GM12873 (cell line): ENCODE measurements at regions not wholly inside any gene's neighbourhood (a gene's known extent, or its start where the extent isn't known, plus 50 kb on each side); places are given as distances from the start of the nearest gene placed in this dataset.

Experiments
- CTCF ChIP-seq: IDR thresholded peaks from 2 replicates; pipeline ENCODE4 v1.5.1; 2012; ENCODE audit warnings: low read depth, mild to moderate bottlenecking, moderate library complexity, low read length, control low read depth; ENCODE audit not compliant: insufficient read depth; ENCODE audit errors: missing control alignments

- TF ChIP-seq CTCF: no peak
Observed at GRCh38 chr2:123532994-123533393, 492.1 kb upstream of the CNTNAP5 start.

DNA sequence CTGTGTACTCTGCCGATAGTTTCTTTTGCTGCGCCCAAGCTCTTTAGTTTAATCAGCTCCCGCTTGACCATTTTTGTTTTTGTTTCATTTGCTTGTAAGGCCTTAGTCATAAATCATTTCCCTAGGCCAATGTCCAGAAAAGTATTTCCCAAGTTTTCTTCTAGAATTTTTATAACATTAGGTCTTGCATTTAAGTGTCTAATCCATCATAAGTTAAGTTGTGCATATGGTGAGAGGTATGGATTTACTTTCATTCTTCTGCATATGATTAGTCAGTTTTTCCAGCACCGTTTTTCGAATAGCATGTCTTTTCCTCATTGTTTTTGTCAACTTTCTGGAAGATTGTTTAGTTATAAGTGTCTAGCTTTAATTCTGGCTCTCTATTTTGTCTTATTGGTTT, 484.8 kb upstream of the CNTNAP5 start:
- TF ChIP-seq CTCF: no peak

GRCh38 chr2:123546353-123546752, 478.7 kb upstream of the CNTNAP5 start:
- no peak for TF ChIP-seq CTCF

DNA sequence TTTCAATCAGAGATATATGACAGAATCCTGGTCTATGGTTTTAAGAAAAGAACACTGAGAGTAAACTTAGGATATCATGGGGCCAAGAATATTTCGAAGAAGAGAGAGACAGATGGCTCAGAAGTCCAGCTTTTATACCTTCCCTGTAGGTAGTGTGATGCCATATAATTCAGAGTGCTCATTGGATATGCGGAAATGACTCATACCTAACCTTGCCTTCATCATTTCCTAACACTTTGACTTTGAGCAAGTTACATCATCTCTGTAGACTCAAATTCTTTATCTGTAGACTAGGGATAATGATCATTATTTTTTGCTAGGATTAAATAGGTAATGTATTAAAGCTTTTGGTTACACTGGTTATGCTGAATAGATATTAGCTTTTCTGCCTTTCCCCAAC, 461.6 kb upstream of the CNTNAP5 start:
- TF ChIP-seq CTCF: no peak

GRCh38 chr2:123566291-123566946, 458.7 kb upstream of the CNTNAP5 start:
- no peak for TF ChIP-seq CTCF

DNA sequence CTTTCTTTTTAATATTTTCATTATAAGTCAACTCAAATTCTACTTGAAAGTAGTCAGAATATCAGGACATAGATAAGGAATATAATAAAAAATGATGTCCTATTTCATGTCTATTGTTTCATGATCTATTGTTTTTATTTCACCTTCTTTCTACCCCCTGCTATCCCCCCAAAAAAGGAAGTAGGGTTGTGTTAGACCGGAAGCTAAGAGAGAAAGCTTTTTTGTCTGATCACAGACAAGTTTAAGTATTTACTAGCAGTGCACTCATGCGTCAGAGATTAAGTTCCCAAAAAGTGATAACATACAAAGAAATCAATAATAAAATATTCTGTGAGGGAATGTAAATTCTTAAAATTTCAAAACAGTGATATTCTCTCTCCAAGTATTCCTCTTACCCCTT, 447.1 kb upstream of the CNTNAP5 start:
- TF ChIP-seq CTCF: no peak

DNA sequence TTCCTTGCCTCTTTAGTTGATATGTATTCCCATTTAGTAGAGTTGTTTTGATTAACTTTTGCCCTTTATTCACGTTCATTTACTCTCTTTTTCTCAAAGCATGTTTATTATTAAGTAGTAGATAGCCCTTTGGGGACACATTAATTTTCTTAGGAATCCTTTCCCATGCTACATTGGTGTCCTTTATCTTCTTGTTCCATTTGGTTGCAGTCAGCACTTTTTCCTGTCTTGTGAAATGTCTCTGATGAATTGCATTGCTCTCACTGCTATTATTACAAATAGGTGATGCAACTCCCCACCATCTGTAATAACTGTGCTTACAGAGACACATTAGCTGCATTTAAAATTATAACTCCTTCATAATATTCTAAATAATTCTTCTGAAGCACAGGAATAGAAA, 428.5 kb upstream of the CNTNAP5 start:
- no peak for TF ChIP-seq CTCF
